Central memory CD8-positive, alpha-beta T cell (primary cell): ENCODE measurements at regions not wholly inside any gene's neighbourhood (a gene's known extent, or its start where the extent isn't known, plus 50 kb on each side); places are given as distances from the start of the nearest gene placed in this dataset.
"Not testable (repeated sequence)": the region's sequence is repeated elsewhere in the genome, so short reads cannot be mapped to it uniquely, and the experiment has no call there.

Source experiments
- ATAC-seq: fragments of 150-1000 bp; cut with Tn5 transposase; replicated peaks from 2 replicates; pipeline ENCODE4 v1.10.0; 2022; ENCODE audit warnings: mild to moderate bottlenecking, moderate FRiP score, moderate number of reproducible peaks; ENCODE audit not compliant: poor library complexity, severe bottlenecking; ENCODE audit errors: extremely low read depth
- DNase-seq, 2 donors: peaks; one replicate each; pipeline ENCODE4 v3.0.0; 2021; ENCODE audit warnings: low spot score in 2 of 2
- H3K27ac Mint-ChIP-seq: one replicate; pipeline ENCODE4 v1.8.0; 2022; ENCODE audit warnings: low read depth, mild to moderate bottlenecking, moderate library complexity, mixed read lengths
- H3K27me3 Mint-ChIP-seq: one replicate; pipeline ENCODE4 v1.8.0; 2022; ENCODE audit warnings: mixed read lengths
- H3K36me3 Mint-ChIP-seq: one replicate; pipeline ENCODE4 v1.8.0; 2022; ENCODE audit warnings: mild to moderate bottlenecking, moderate library complexity, mixed read lengths; ENCODE audit not compliant: insufficient read depth
- H3K4me1 Mint-ChIP-seq: one replicate; pipeline ENCODE4 v1.8.0; 2022; ENCODE audit warnings: mixed read lengths
- H3K4me3 Mint-ChIP-seq: one replicate; pipeline ENCODE4 v1.8.0; 2022; ENCODE audit warnings: mild to moderate bottlenecking, moderate library complexity, mixed read lengths
- H3K9me3 Mint-ChIP-seq: one replicate; pipeline ENCODE4 v1.8.0; 2022; ENCODE audit warnings: mixed read lengths

GRCh38 chr14:106024983-106025604, 498.7 kb downstream of the TMEM121 start:
- DNase-seq (peak in 1 of 2 donors; percentile 35), ATAC-seq (peak; percentile 98)
- peaks cover 11% of the 10 kb centered on the region for H3K27me3 Mint-ChIP-seq
- peaks cover 1% of the 10 kb centered on the region for H3K36me3 Mint-ChIP-seq
- peaks cover 13% of the 10 kb centered on the region for H3K4me1 Mint-ChIP-seq
- H3K27ac Mint-ChIP-seq, result no peak overlapping the region
- no peaks in the 10 kb centered on the region for H3K9me3 Mint-ChIP-seq
- H3K4me3 Mint-ChIP-seq, result no peak overlapping the region

- Mint-ChIP-seq H3K27ac (no peak overlapping the region), H3K4me1 (peaks cover 13% of the 10 kb centered on the region), H3K36me3 (peaks cover 1% of the 10 kb centered on the region), H3K27me3 (peaks cover 4% of the 10 kb centered on the region), H3K4me3 (no peak overlapping the region), H3K9me3 (no peaks in the 10 kb centered on the region)
- DNase-seq, result no peak
- ATAC-seq, result no peak
Measured at GRCh38 chr14:106026026-106026425, 499.6 kb downstream of the TMEM121 start.

GRCh38 chr14:106027759-106028158, 501.4 kb downstream of the TMEM121 start:
- H3K4me3 Mint-ChIP-seq, H3K27ac Mint-ChIP-seq, DNase-seq: not testable (repeated sequence)

GRCh38 chr14:106029959-106030358, 503.6 kb downstream of the TMEM121 start:
- no peak overlapping the region for H3K4me3 Mint-ChIP-seq

More at GRCh38 chr14:106027759-106028158, 501.4 kb downstream of the TMEM121 start:
- ATAC-seq, H3K9me3 Mint-ChIP-seq, H3K36me3 Mint-ChIP-seq, H3K27me3 Mint-ChIP-seq: not testable (repeated sequence)
- H3K4me1 Mint-ChIP-seq, result peaks cover 13% of the 10 kb centered on the region

GRCh38 chr14:106037380-106037779, 511.0 kb downstream of the TMEM121 start:
- H3K4me1 Mint-ChIP-seq, result peaks cover 4% of the 10 kb centered on the region
- DNase-seq, result no peak
- H3K27me3 Mint-ChIP-seq, result peaks cover 19% of the 10 kb centered on the region
- H3K4me3 Mint-ChIP-seq, result no peak overlapping the region
- no peak overlapping the region for H3K27ac Mint-ChIP-seq
- no peak for ATAC-seq
- H3K9me3 Mint-ChIP-seq, result no peaks in the 10 kb centered on the region
- H3K36me3 Mint-ChIP-seq, result no peaks in the 10 kb centered on the region

More at GRCh38 chr14:106029959-106030358, 503.6 kb downstream of the TMEM121 start:
- no peak for DNase-seq
- peaks cover 8% of the 10 kb centered on the region for H3K4me1 Mint-ChIP-seq
- peaks cover 1% of the 10 kb centered on the region for H3K36me3 Mint-ChIP-seq
- H3K27me3 Mint-ChIP-seq, result peaks cover 9% of the 10 kb centered on the region
- no peak for ATAC-seq
- no peak overlapping the region for H3K27ac Mint-ChIP-seq
- no peaks in the 10 kb centered on the region for H3K9me3 Mint-ChIP-seq

- ATAC-seq (no peak), DNase-seq (no peak)
- Mint-ChIP-seq H3K27me3 (peaks cover 23% of the 10 kb centered on the region), H3K4me1 (peaks cover 4% of the 10 kb centered on the region), H3K27ac (no peak overlapping the region), H3K4me3 (no peak overlapping the region), H3K9me3 (no peaks in the 10 kb centered on the region), H3K36me3 (no peaks in the 10 kb centered on the region)
Measured at GRCh38 chr14:106038263-106038662, 511.9 kb downstream of the TMEM121 start.

- Mint-ChIP-seq H3K4me3 (no peak overlapping the region), H3K27me3 (peaks cover 31% of the 10 kb centered on the region), H3K9me3 (no peaks in the 10 kb centered on the region), H3K27ac (no peak overlapping the region), H3K4me1 (peaks cover 4% of the 10 kb centered on the region), H3K36me3 (no peaks in the 10 kb centered on the region)
- peak in 1 of 2 donors; percentile 31 for DNase-seq
- peak; percentile 62 for ATAC-seq
Measured at GRCh38 chr14:106039400-106039799, 513.0 kb downstream of the TMEM121 start.

- DNase-seq (no peak), ATAC-seq (no peak)
- no peaks in the 10 kb centered on the region for H3K36me3 Mint-ChIP-seq
- no peaks in the 10 kb centered on the region for H3K9me3 Mint-ChIP-seq
- H3K27ac Mint-ChIP-seq, result no peak overlapping the region
- H3K4me1 Mint-ChIP-seq, result peaks cover 9% of the 10 kb centered on the region
- peaks cover 51% of the 10 kb centered on the region for H3K27me3 Mint-ChIP-seq
- H3K4me3 Mint-ChIP-seq, result no peak overlapping the region
Measured at GRCh38 chr14:106044515-106044914, 518.1 kb downstream of the TMEM121 start.

- Mint-ChIP-seq H3K4me3 (no peak overlapping the region), H3K9me3 (no peaks in the 10 kb centered on the region), H3K4me1 (peaks cover 7% of the 10 kb centered on the region), H3K27ac (no peak overlapping the region), H3K27me3 (peaks cover 56% of the 10 kb centered on the region), H3K36me3 (no peaks in the 10 kb centered on the region)
- ATAC-seq (peak; percentile 91), DNase-seq (peak; percentile 66 to 67)
Measured at GRCh38 chr14:106044949-106045596, 518.7 kb downstream of the TMEM121 start.

GRCh38 chr14:106051796-106052195, 525.4 kb downstream of the TMEM121 start:
- Mint-ChIP-seq H3K36me3 (no peaks in the 10 kb centered on the region), H3K27ac (no peak overlapping the region), H3K9me3 (no peaks in the 10 kb centered on the region), H3K4me1 (no peaks in the 10 kb centered on the region), H3K4me3 (no peak overlapping the region), H3K27me3 (peaks cover 37% of the 10 kb centered on the region)
- ATAC-seq, result no peak
- DNase-seq, result no peak

- H3K36me3 Mint-ChIP-seq, result no peaks in the 10 kb centered on the region
- DNase-seq, result no peak
- no peaks in the 10 kb centered on the region for H3K4me1 Mint-ChIP-seq
- H3K27me3 Mint-ChIP-seq, result peaks cover 43% of the 10 kb centered on the region
- H3K4me3 Mint-ChIP-seq, result no peak overlapping the region
- no peaks in the 10 kb centered on the region for H3K9me3 Mint-ChIP-seq
- H3K27ac Mint-ChIP-seq, result no peak overlapping the region
- ATAC-seq, result no peak
Measured at GRCh38 chr14:106055289-106055688, 528.9 kb downstream of the TMEM121 start.

- H3K36me3 Mint-ChIP-seq, result no peaks in the 10 kb centered on the region
- no peak overlapping the region for H3K27ac Mint-ChIP-seq
- no peak overlapping the region for H3K4me3 Mint-ChIP-seq
- DNase-seq (no peak), ATAC-seq (no peak)
- peaks cover 53% of the 10 kb centered on the region for H3K27me3 Mint-ChIP-seq
- H3K4me1 Mint-ChIP-seq, result peaks cover 12% of the 10 kb centered on the region
- H3K9me3 Mint-ChIP-seq, result no peaks in the 10 kb centered on the region
Measured at GRCh38 chr14:106058342-106058741, 532.0 kb downstream of the TMEM121 start.

GRCh38 chr14:106060276-106060975, 534.0 kb downstream of the TMEM121 start:
- DNase-seq (no peak), ATAC-seq (no peak)
- no peaks in the 10 kb centered on the region for H3K36me3 Mint-ChIP-seq
- H3K4me1 Mint-ChIP-seq, result peaks cover 12% of the 10 kb centered on the region
- H3K4me3 Mint-ChIP-seq, result no peak overlapping the region
- no peaks in the 10 kb centered on the region for H3K9me3 Mint-ChIP-seq
- H3K27me3 Mint-ChIP-seq, result peaks cover 67% of the 10 kb centered on the region
- no peak overlapping the region for H3K27ac Mint-ChIP-seq
